ENCODE measurements at regions not wholly inside any gene's neighbourhood (a gene's known extent, or its start where the extent isn't known, plus 50 kb on each side); places are given as distances from the start of the nearest gene placed in this dataset.

GRCh38 chr16:9270941-9271340 lies 179.5 kb downstream of the HAPSTR1 start:
- ChIA-PET POLR2A (interaction anchor here (1.2 to 1.3 kb wide), 2 partner anchors 11 to 484 kb away, joined by 3 to 7 read pairs; no protein-coding TSS in a partner anchor), CTCF (ENCODE audit: low intra/inter-chr PET ratio) (no interaction called here)
- H3K9me1 ChIP-seq (ENCODE audit: control insufficient read depth, insufficient read depth, low read length) = no peaks in the 10 kb centered on the region
- no peaks in the 10 kb centered on the region for H3K4me1 ChIP-seq (replicated peaks in 1 of 2; ENCODE audit: control insufficient read depth in 2 of 2, insufficient read depth in 2 of 2, low read length in 2 of 2)
- no peaks in the 10 kb centered on the region for H3K36me3 ChIP-seq (ENCODE audit: control insufficient read depth, insufficient read depth, low read length)
- H3K9me3 ChIP-seq (replicated peaks; ENCODE audit: control insufficient read depth, insufficient read depth, low read depth, low read length) = no peaks in the 10 kb centered on the region
- H3K9ac ChIP-seq (ENCODE audit: insufficient read depth in 1 of 2, low read depth in 2 of 2, low read length in 2 of 2) = no peak overlapping the region
- H3K4me2 ChIP-seq (ENCODE audit: insufficient read depth, low read length) = no peak overlapping the region
- no peak for ATAC-seq
- no peak overlapping the region for H2AFZ ChIP-seq (ENCODE audit: low read depth, low read length)
- H3K27ac ChIP-seq (ENCODE audit: extremely low read depth, low read depth, low read length) = no peak overlapping the region
- FAIRE-seq = no peak
- DNase-seq (ENCODE audit: extremely low read depth in 1 of 4, low spot score in 3 of 4) = no peak
- in situ Hi-C loops (cut with MboI) (no loop called here), intact Hi-C loops (cut with micrococcal nuclease) (no loop called here)
- no peaks in the 10 kb centered on the region; the same call in 1 of the 2 replicates for H4K20me1 ChIP-seq (replicated peaks; ENCODE audit: control insufficient read depth, insufficient read depth, low read length)
- no peaks in the 10 kb centered on the region for H3K79me2 ChIP-seq (ENCODE audit: control insufficient read depth, insufficient read depth, low read length)
- H3K4me3 ChIP-seq = no peak overlapping the region
- H3K27me3 ChIP-seq (ENCODE audit: control insufficient read depth in 2 of 2, insufficient read depth in 2 of 2, low read length in 2 of 2) = peaks cover 4 to 17% of the 10 kb centered on the region in 2 experiments; a peak in 3 of 5 replicates
- BruUV-seq (replicated peaks) = no TSS peak
- WGBS (ENCODE audit: insufficient coverage, low coverage, missing lambda C conversion rate) = 0% methylated on average over 1 of the region's 1 CpG
- TF ChIP-seq MLLT1 (IDR thresholded peaks at IDR 0.05) (no peak), PRPF4 (IDR thresholded peaks at IDR 0.05; ENCODE audit: insufficient read depth, low read depth, low read length, poor library complexity, severe bottlenecking) (no peak), ZFX (CRISPR knock-in tag; IDR thresholded peaks at IDR 0.05) (no peak), POLR2AphosphoS5 (IDR thresholded peaks at IDR 0.05; ENCODE audit: control insufficient read depth, insufficient read depth, low read depth, low read length) (no peak), ZNF561 (CRISPR knock-in tag; conservative IDR thresholded peaks at IDR 0.05) (no peak), ETS2 (tag; IDR thresholded peaks at IDR 0.05; ENCODE audit: borderline replicate concordance, poor library complexity, severe bottlenecking) (no peak), ATF1 (CRISPR knock-in tag; IDR thresholded peaks at IDR 0.05) (no peak), ATF1 (tag; IDR thresholded peaks at IDR 0.05) (no peak), DPF2 (IDR thresholded peaks at IDR 0.05) (no peak), SNAPC5 (CRISPR knock-in tag; IDR thresholded peaks at IDR 0.05) (no peak), ZNF609 (CRISPR knock-in tag; IDR thresholded peaks at IDR 0.05; ENCODE audit: borderline replicate concordance) (no peak), BMI1 (IDR thresholded peaks at IDR 0.05; ENCODE audit: low read length) (no peak), HMG20B (CRISPR knock-in tag; IDR thresholded peaks at IDR 0.05) (no peak), ZNF778 (CRISPR knock-in tag; IDR thresholded peaks at IDR 0.05) (no peak), DMBX1 (CRISPR knock-in tag; IDR thresholded peaks at IDR 0.05; ENCODE audit: borderline replicate concordance) (no peak), BDP1 (IDR thresholded peaks at IDR 0.05; ENCODE audit: insufficient read depth, insufficient read length) (no peak), CBFA2T2 (conservative IDR thresholded peaks at IDR 0.05) (no peak), NFIC (IDR thresholded peaks at IDR 0.05) (no peak), CXXC5 (CRISPR knock-in tag; IDR thresholded peaks at IDR 0.05) (no peak)
